A673 (cell line): ENCODE measurements at regions not wholly inside any gene's neighbourhood (a gene's known extent, or its start where the extent isn't known, plus 50 kb on each side); places are given as distances from the start of the nearest gene placed in this dataset.

Experiments used
- CTCF ChIP-seq: fragments of 300-800, 200-600 bp; sonication (generic); conservative IDR thresholded peaks from 2 replicates; pipeline ENCODE4 v1.5.1; 2017; ENCODE audit warnings: low read depth, mild to moderate bottlenecking, antibody characterized with exemption, low read length, moderate library complexity, mixed read lengths
- EZH2 ChIP-seq: fragments of 200-600 bp; sonication (generic); IDR thresholded peaks from 2 replicates; pipeline ENCODE4 v1.6.1; 2017; ENCODE audit warnings: borderline replicate concordance, low read depth, mild to moderate bottlenecking, mixed read lengths, antibody characterized with exemption, low read length; ENCODE audit not compliant: poor library complexity, severe bottlenecking

GRCh38 chr6:22921828-22922227, 352.5 kb downstream of the HDGFL1 start:
- TF ChIP-seq EZH2, result no peak
- TF ChIP-seq CTCF, result no peak
